HG03354 (cell line): ENCODE measurements at regions not wholly inside any gene's neighbourhood (a gene's known extent, or its start where the extent isn't known, plus 50 kb on each side); places are given as distances from the start of the nearest gene placed in this dataset.
"Not testable (repeated sequence)": the region's sequence is repeated elsewhere in the genome, so short reads cannot be mapped to it uniquely, and the experiment has no call there.

Source experiments
- ATAC-seq: cut with Tn5 transposase; IDR thresholded peaks from one replicate; pipeline ENCODE4 v1.9.1; 2021; ENCODE audit warnings: mild to moderate bottlenecking; ENCODE audit not compliant: unreplicated experiment, poor library complexity, severe bottlenecking

- ATAC-seq = no peak
Observed at GRCh38 chr3:36060950-36061349, 319.4 kb upstream of the STAC start.

GRCh38 chr3:36063992-36064391 lies 316.3 kb upstream of the STAC start:
- no peak for ATAC-seq

- ATAC-seq = no peak
Observed at GRCh38 chr3:36065321-36065720, 315.0 kb upstream of the STAC start.

- no peak for ATAC-seq
Observed at GRCh38 chr3:36075491-36075890, 304.8 kb upstream of the STAC start.

- no peak for ATAC-seq
Observed at GRCh38 chr3:36077320-36077719, 303.0 kb upstream of the STAC start.

- not testable (repeated sequence) for ATAC-seq
Observed at GRCh38 chr3:36082958-36083357, 297.3 kb upstream of the STAC start.

GRCh38 chr3:36095238-36095637 lies 285.1 kb upstream of the STAC start:
- no peak for ATAC-seq

GRCh38 chr3:36097209-36097608 lies 283.1 kb upstream of the STAC start:
- no peak for ATAC-seq

GRCh38 chr3:36114353-36114752 lies 266.0 kb upstream of the STAC start:
- no peak for ATAC-seq

GRCh38 chr3:36124118-36124796 lies 256.0 kb upstream of the STAC start:
- ATAC-seq = no peak

GRCh38 chr3:36132214-36132613 lies 248.1 kb upstream of the STAC start:
- no peak for ATAC-seq

GRCh38 chr3:36135863-36136262 lies 244.4 kb upstream of the STAC start:
- no peak for ATAC-seq

- no peak for ATAC-seq
Observed at GRCh38 chr3:36142746-36143145, 237.6 kb upstream of the STAC start.

- no peak for ATAC-seq
Observed at GRCh38 chr3:36146404-36146803, 233.9 kb upstream of the STAC start.

- no peak for ATAC-seq
Observed at GRCh38 chr3:36147934-36148558, 232.3 kb upstream of the STAC start.

- no peak for ATAC-seq
Observed at GRCh38 chr3:36149447-36149865, 230.8 kb upstream of the STAC start.

GRCh38 chr3:36155515-36155914 lies 224.8 kb upstream of the STAC start:
- ATAC-seq = no peak

GRCh38 chr3:36164400-36164799 lies 215.9 kb upstream of the STAC start:
- no peak for ATAC-seq

GRCh38 chr3:36165509-36166290 lies 214.6 kb upstream of the STAC start:
- no peak for ATAC-seq

- ATAC-seq = no peak
Observed at GRCh38 chr3:36166477-36166876, 213.8 kb upstream of the STAC start.

- ATAC-seq = no peak
Observed at GRCh38 chr3:36172699-36173098, 207.6 kb upstream of the STAC start.
